Thyroid gland (tissue), 4 donors: ENCODE measurements at regions not wholly inside any gene's neighbourhood (a gene's known extent, or its start where the extent isn't known, plus 50 kb on each side); places are given as distances from the start of the nearest gene placed in this dataset.

Experiments
- POLR2A ChIP-seq, 2 donors: fragments of 450-650 bp; IDR thresholded peaks; one replicate each; pipeline ENCODE4 v1.6.1; 2017; ENCODE audit warnings: antibody characterized with exemption in 2 of 2, mild to moderate bottlenecking in 2 of 2, moderate library complexity in 1 of 2
- TF ChIP-seq, protein P1 (sequence below), 6 experiments: fragments of 200-600 bp in 3 of 6; fragments of 450-650 bp in 3 of 6; sonication (generic) in 3 of 6; IDR thresholded peaks; one replicate each; pipeline ENCODE4 v1.5.1; 2016 to 2019; ENCODE audit warnings: antibody characterized with exemption in 6 of 6, mild to moderate bottlenecking in 2 of 6, inconsistent platforms in 1 of 6, moderate library complexity in 1 of 6

DNA sequence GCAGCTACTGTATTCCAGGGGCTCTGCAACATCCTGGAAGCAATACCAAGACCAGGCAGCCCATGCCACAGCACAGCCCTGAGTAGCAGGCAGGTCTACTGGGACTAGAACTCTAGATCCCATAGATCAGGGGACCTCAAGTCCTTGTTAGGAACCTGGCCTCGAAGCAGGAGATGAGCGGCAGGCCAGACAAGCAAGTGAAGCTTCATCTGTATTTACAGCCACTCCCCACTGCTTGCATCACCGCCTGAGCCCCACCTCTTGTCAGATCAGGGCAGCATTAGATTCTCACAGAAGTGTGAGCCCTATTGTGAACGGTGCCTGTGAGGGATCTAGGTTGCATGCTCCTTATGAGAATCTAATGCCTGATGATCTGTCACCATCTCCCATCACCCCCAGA, 295.7 kb upstream of the TNRC6C start:
- TF ChIP-seq POLR2A (IDR thresholded peaks at IDR 0.05): no peak
- TF ChIP-seq, protein P1, sequence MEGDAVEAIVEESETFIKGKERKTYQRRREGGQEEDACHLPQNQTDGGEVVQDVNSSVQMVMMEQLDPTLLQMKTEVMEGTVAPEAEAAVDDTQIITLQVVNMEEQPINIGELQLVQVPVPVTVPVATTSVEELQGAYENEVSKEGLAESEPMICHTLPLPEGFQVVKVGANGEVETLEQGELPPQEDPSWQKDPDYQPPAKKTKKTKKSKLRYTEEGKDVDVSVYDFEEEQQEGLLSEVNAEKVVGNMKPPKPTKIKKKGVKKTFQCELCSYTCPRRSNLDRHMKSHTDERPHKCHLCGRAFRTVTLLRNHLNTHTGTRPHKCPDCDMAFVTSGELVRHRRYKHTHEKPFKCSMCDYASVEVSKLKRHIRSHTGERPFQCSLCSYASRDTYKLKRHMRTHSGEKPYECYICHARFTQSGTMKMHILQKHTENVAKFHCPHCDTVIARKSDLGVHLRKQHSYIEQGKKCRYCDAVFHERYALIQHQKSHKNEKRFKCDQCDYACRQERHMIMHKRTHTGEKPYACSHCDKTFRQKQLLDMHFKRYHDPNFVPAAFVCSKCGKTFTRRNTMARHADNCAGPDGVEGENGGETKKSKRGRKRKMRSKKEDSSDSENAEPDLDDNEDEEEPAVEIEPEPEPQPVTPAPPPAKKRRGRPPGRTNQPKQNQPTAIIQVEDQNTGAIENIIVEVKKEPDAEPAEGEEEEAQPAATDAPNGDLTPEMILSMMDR (IDR thresholded peaks at IDR 0.05): no peak
